SK-N-MC (cell line): ENCODE measurements at regions not wholly inside any gene's neighbourhood (a gene's known extent, or its start where the extent isn't known, plus 50 kb on each side); places are given as distances from the start of the nearest gene placed in this dataset.

Experiments
- EZH2 ChIP-seq: fragments of 200-600 bp; sonication (generic); IDR thresholded peaks from one replicate; pipeline ENCODE4 v1.6.1; 2017; ENCODE audit warnings: antibody characterized with exemption
- FOXP2 ChIP-seq: optimal IDR thresholded peaks from 2 replicates; pipeline ENCODE3; 2011; ENCODE audit warnings: mild to moderate bottlenecking, moderate library complexity; ENCODE audit not compliant: insufficient read depth; ENCODE audit errors: extremely low read length, control extremely low read depth
- POLR2AphosphoS5 ChIP-seq: IDR thresholded peaks from 2 replicates; pipeline ENCODE4 v1.6.1; 2012; ENCODE audit warnings: mild to moderate bottlenecking, low read depth, low read length, borderline replicate concordance

- no peak for TF ChIP-seq POLR2AphosphoS5
- no peak for TF ChIP-seq EZH2
- TF ChIP-seq FOXP2: no peak
Observed at GRCh38 chr13:111648885-111649284, 328.4 kb downstream of the TEX29 start.
